Kidney tubule cell (primary cell): ENCODE measurements at regions not wholly inside any gene's neighbourhood (a gene's known extent, or its start where the extent isn't known, plus 50 kb on each side); places are given as distances from the start of the nearest gene placed in this dataset.

Experiments used
- DNase-seq: peaks from one replicate; pipeline ENCODE4 v3.0.0-alpha.2; 2018; ENCODE audit warnings: low spot score

DNA sequence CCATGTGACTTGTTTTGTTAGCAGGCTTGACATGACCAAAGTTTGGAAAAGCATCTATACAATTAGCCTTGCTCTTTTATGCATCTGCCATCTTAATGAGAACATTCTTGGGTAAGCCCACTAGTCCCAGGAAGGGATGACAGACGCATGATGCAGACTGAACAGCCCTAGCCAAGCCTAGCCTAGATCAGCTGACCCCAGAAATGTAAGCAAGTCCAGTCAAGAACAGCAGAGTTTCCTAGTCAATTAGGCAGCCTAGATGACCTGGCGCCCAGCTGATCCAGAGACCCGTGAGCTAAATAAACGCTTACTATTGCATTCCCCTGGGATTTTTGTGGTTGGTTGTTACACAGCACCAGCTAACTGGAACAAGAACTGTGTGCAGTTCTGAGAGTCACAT, 457.9 kb downstream of the BCOR start:
- peak; percentile 5 for DNase-seq

DNA sequence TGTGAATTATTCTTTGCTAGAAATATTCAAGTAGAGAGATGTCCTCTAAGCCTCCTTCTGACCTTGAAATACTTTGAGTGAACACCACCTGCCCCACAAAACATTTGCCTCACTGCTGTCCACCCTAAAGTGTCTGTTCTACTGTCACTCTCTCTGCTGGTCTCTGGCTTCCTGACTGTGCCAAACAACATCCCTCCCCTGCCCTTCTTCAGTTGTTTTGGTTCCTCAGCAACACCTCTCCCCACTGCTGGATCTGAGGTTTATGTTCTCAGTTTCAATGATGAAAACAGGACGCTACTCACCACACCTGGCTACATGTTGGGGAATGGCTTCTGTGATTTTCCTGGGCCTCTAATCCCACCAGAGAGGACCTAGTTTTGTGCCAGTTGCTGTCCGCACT, 456.9 kb downstream of the BCOR start:
- DNase-seq = no peak

DNA sequence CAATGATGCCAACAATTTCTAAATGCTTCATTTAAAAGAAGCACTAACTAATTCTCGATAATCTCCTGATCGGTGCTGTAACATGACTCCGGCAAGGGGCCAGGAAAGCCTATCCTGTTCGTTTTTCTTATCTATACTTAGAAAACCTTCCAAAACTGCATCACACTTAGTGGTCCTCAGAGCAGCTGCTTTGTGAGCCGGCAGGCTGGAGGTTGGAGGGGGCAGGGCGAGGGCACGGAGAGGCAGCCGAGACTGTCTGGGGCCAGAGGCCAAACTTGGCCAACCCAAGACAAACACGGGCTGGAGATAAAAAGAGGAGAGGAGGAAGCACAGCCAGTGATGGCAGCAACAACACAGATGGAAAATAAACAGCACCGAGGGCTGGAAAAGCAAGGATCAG, 455.7 kb downstream of the BCOR start:
- no peak for DNase-seq

DNA sequence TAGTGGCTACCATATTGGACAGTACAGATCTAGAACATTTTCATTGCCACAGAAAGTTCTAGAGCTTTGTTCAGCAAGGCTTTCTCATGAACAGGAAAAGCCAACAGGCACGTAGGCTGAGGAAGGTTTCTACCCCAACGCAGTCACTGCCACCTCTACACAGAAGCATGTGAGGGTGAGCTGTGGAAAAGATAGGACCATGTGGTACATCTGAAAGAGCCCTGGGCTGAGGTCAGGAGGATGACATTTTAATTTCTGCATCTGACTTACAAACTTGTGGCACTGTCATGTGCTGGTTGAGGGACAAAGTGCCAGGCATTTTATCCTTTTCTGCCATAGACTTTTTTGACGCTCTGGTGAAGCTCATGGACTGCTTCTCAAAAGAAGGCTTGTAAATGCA, 454.2 kb downstream of the BCOR start:
- no peak for DNase-seq

DNA sequence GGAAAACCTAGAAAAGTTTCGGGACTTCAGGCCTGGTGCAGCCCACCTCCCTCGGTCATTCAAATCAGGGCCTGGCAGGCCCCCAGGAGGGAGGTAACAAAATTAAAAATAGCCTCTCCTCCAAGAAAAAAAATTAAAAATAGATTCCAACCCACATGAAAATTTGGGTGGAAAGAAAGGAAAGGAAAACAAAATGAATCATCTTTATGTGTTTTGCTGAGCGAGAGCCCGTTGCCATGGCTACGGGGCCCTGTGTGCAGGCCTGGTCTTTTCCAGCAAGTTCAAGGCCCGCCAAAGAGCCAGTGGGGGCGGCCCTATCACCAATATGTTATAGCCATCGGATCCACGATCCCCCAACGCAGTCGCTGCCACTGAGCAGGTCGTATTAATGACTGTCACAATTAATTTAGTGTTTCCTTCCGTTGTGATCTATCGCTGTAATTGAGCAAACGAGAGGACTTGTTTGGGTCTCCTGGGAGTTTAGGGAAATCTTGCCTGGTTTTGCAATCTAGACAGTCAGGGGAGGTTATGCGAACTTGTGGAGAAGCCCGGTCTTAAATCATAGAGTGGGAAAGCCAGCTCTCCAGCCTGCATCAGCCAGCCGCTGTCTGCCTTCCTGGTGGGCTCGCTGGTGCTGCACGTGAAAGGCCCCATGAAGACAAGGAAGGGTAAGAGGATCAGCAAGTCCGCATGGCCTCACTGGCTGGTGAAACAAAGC, 452.4 kb downstream of the BCOR start:
- DNase-seq = no peak

DNA sequence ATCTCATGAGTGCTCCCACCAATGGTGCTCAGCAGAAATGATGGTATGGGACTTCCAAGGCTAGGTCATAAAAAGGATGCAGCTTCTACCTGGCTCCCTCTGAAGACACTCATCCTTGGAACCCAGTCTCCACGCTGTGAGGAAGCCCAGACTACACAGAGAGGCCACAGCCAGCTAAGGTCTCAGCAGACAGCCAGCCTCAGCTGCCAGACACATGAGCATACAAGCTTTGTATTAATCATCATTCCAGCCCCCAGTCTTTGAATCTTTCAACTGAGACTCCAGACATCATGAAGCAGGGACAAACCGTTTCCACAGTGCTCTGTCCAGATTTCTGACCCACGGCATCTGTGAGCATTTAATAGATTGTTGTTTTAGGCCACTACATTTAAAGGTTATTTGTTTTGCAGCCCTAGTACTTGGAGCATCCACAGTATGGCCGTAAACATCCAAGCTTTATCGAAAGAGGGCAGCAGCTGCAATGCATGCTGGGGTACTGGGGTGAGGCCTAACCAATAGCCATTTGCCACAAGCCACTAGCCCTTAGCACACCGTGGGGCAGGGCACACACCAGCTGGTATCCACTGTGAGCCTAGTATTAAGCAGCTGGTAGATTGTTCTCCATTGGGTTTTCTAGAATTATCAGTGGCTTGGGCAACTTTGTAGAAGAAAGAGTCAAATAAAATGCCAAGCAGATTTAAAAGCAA, 449.1 kb downstream of the BCOR start:
- DNase-seq = peak; percentile 20

DNA sequence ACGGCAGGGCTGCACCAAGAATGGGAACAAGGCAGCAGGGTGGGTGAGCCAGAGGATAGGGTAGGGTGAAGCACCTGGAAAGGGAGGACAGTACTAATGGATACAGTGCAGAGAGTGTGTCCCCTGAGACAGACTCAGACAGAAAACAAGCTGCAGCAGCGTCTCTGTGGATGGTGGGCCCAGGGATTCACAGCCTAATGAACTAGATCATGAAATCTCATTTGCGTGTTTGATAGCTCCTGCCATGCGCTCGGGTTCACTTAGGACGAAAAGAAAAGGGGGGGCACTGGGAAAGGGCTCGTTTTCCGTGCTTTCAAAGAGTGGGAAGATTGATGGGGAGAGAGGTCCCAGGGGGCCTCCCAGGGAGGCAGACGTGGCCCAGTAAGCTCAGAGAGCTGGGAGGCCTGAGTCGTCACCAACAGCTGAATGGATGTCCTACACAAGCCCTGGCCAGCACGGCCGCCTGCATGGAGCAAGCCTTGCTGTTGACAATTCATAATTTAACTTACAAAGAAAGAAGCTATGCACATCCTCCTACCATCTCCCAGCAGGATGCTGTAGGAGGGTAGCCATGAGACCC, 446.9 kb downstream of the BCOR start:
- no peak for DNase-seq

DNA sequence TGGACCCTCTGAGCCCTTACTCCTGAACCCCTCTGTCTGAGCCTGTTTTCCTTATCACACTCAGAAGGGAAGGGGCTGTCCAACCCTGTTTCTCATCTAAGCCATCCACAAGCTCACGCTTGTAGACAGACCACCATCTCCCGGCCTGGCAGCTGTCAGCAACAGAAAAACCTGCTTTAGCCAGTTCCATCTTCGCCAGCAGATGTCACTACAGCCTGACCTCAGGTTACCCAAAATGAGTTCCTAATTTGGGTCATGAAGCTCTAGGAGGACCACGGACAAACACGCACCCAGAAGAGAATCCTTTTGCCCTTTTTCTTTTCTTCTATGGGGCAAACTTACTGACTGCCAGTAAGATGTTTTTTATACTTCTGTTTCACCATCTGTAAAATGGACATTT, 445.4 kb downstream of the BCOR start:
- DNase-seq = peak; percentile 13

DNA sequence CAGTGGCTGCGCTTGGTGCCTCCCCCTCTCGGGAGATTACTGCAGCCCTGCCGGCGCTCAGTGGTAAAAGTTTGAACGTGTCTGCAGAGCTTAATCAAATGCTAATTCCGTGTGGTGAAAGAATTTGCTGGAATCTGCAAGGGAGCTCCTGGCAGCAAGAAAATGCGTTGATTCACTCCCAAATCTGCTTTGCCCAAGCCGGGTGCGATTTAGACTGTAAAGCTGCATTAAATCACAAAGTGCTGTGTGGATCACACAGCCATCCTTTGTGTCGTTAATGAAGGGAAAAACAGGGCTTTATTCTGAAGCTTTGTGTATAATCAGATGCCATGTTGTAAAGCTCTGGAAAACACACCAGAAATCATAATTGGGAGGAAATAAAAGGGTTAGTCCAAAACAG, 444.1 kb downstream of the BCOR start:
- no peak for DNase-seq

DNA sequence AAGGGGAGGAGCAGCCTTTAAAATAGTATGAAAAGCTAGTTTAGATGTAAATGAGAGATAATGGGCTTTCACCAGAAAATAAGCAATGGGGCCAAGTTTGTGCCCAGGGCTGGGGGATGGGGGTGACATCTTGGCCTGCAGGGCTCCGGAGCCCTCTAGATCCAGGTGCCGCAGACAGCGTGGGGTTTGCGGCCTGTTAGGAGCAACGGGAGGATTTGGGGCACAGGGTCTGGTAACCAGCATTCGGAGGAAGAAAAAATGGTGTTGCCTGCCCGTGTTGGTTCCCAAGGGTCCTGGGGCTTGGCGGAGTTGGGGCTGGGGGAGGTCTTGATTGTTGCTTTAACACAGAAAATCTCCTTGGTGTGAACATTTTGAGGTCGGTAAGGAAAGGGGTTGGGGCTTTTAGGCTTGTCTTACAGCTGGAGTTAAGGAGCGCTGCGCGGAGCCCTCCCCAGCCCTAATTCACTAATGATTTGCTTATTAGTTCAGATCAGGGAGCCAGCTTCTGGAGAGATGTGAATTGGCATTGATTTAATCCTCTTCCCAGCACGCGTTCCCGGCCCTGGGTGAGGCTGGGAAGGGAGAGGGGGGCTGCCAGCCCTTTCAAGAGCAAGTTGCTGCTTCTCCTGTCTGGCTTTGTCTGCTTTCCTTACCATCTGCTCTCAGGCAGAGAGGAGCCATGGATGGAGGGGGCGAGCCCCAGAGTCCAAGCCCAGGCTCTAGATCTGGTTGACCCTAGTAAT, 443.4 kb downstream of the BCOR start:
- DNase-seq = no peak

DNA sequence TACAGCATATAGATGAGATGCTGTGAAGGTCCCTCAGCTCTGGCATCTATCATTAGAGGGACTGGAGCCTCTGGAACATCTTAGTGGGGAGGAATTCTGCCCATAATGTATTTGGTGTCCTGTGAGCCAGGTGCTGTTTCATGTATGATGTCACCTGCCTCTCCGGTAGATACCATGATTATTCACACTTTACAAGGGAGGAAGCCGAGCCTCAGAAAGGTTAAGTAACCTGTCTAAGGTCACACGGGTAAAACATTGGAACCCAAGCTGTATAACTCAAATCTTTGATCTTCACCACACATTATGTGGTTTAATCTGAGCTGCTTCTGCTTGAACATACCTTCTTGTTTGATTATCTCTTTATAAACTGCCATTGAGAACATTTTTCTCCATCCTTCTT, 442.8 kb downstream of the BCOR start:
- no peak for DNase-seq

DNA sequence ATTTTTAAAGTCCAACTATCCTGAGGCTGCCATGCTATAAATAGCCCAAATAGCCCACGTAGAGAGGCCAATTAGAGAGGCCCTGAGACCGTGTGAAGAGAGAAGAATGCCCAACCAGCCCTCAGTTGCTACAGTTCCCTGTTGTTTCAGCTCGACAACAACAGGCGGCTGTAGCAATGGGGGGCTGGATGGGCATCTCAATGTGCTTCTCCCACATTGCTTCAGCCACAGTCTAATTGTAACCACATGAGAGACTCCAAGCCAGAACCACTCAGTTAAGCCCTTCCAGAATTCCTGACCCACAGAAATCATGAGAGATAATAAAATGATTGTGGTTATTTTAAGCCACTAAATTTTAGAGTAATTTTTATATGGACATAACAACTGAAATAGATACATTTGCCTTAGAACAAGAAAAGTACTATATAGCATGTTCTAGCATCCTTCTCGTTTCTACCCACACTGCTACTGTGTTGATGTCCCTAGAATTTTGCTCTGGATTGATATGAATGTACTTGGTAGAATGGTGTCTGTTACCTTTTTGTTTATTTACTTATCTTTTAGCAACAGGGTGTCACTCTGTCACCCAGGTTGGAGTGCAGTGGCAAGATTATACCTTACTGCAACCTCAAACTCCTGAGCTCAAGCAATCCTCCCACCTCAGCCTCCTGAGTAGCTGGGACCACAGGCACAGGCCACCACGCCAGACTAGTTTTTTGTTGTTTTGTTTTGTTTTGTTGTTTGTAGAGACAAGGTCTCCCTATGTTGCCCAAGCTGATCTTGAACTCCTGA, 436.4 kb downstream of the BCOR start:
- DNase-seq = no peak

DNA sequence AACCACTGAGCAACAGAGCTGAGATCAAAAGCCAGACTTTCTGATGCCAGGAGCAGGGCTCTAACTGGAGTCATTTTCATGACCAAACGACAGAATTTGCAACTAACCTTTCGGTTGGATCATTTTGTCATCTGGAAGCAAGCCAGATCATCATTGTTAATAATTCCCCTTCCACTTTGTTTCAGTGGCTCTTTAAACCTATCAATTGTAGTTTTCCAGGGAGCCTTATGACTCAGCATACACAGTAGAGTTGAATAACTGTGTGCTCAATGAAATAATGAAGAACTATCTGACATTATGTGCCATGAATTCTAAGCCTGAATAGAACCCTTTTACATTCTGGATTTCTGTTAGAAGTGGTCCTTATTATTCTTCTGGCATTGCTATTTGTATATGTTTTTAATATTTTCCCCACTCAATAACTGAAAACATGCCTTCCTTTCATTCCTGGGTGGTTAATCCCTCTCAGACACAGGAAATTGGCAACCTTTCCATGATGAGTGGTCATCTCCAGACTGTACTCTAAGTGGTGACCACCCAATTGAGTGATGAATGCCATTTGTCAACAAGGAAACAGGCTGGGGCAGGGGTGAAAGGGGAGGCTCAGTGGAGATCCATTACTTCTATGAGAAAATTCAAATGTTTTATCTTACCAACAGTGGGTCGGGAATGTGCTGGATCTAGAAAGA, 431.8 kb downstream of the BCOR start:
- peak; percentile 82 for DNase-seq

DNA sequence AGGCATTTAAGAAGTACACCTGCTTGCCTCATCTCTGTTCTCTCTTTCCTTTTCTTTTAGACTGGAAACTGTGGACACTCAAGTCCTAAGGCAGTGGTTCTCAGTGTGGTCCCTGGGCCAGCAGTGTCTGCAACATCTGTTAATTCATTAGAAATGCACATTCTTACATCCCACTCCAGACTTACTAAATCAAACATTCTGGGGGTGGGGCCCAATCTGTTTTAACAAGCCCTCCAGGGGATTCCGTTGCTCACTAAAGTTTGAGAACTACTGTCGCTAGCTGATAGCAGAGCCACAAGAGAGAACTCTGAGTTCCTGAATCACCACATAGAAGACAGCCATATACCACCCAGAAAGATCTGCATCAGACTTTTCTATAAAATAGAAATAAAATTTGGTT, 430.6 kb downstream of the BCOR start:
- DNase-seq = no peak

DNA sequence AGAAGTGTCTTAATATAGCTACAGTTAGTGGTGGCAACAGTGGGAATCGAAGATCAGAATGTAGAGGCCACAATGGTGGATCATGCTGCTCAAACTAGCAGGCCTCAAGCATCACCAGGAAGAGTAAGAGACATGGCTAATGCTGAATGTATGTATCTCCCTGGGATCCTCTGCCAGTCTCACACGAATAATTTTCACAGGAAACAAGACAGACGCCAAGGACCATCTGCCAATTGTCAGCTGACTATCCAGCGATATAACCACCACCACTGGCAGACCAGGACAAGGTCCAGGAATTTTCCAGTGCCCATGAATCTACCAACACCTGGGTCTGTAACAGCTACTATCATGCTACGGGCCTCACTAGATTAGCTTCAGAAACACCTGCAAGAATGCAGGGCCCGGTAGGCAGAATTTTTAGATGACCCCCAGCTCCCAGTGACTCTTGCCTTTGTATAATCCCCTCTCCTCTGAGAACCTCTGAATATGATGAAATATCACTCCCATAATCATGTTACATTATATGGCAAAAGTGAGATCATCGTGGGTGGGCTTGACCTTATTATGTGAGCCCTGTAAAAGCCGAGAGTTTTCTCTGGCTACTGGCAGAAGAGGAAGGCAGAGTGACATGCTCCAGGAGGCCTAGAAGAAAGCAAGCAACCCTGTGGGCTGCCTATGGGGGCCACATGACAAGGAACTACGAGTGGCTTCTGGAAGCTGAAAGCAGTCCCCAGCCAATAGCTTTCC, 429.8 kb downstream of the BCOR start:
- peak; percentile 64 for DNase-seq

DNA sequence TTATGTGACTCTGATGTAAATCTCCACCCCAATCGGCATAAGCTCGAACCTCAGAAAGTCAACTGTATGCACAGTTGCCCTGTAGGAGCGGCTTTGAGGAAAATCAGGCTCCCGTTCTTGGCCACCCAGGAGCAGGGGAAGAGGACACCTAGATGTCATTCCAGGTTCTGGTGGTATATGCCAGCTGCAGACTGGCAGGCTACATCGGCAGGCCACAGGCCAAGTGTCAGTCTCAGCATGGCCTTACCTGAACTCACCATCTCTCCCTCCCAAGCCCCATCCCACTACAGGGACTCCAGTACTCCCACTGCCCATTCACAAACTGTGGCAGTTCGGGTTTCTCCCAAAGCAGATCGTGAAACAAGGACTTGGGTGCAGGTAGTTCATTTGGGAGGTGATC, 428.1 kb downstream of the BCOR start:
- no peak for DNase-seq

DNA sequence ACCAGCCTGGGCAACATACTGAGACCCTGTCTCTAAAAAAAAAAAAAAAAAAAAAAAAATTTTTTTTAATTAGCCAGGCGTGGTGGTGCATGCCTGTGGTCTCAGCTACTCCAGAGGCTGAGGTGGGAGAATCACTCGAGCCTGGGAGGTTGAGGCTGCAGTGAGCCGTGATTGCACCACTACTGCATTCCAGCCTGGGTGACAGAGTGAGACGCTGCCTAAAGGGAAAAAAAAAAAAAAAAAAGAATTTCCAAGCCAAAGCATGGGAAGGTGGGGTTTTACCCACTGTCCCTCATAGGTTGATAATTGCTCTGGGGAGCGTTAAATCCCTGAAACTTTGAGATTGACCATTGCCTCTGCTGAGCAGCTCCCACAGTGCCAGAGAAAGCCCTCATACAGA, 427.5 kb downstream of the BCOR start:
- DNase-seq = peak; percentile 71

DNA sequence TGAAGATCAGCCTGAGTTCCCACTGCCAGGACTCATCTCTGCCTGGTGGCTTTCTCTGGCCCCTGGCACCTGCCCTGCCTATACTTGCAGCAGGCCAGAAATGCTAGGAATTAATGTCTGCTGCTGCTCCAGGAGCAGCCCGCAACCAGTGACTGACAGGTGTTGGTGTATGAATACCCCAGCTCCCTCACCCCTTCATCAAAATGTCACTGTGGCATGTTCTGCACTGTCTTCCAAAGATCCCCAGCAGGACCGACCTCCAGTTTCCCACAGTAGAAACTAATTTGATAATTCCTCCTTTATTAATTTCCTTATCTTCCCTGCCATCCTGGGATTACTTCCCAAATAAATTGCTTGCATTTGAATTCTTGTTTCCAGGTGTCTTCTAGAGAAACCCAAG, 425.4 kb downstream of the BCOR start:
- no peak for DNase-seq

DNA sequence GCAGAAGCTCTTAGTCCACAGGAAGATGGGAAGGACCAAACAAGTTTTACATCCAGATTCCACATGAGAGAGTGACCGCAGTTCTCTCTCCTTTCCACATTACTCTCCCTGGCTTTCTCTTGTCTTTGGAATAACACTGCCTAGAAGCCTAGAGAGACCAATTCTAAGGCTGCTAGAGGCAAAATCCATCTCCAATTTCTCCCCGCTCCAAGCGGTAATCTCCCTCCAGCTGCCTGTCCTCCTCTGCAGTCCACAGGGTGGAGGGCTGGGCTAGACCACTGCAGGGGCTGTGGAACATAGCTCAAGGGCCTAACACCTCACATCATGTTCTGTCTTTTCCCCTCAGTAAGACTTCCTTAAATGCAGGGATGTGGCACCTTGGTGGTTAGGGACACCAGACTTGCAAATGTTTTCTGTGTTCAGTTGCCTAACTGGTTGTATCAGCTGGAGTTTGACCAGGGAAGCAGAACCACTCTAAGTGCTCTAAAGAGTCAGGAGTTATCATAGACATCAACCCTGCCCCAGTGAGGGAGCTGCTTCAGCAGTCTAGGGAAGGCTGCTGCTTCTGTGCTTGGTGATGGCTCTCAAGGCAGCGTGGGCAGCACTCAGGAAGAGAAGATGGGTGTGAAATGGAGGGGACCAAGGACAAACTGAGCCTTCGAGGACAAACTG, 423.1 kb downstream of the BCOR start:
- DNase-seq = no peak

DNA sequence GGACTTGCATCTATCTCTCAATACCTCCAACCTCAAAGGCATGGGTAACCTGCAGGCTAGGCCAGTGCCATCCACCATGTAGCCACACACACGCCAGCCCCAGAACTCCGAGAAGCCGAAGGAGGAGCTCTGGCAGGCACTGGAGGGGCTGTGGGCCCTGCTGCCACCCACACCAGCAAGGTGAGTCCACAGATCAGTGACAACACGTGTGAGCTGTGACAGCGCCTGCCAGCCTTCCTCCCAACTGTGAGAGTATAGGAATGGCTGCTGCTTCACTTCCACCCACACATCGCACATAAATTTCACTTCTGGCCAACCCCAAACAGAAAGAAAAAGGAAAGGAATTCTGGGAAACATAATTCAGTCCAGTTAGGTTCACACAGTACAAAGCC, 422.6 kb downstream of the BCOR start:
- DNase-seq = no peak
